Duodenal mucosa (tissue), 2 donors: ENCODE measurements at regions not wholly inside any gene's neighbourhood (a gene's known extent, or its start where the extent isn't known, plus 50 kb on each side); places are given as distances from the start of the nearest gene placed in this dataset.

Experiments
- H3K27ac ChIP-seq: one replicate; pipeline ENCODE4 v1.7.0; 2013; ENCODE audit warnings: low read depth, low read length
- H3K27me3 ChIP-seq, 2 donors: one replicate each; pipeline ENCODE4 v1.7.0; 2013; ENCODE audit warnings: low read length in 2 of 2, control low read depth in 1 of 2; ENCODE audit not compliant: insufficient read depth in 2 of 2, control insufficient read depth in 1 of 2
- H3K36me3 ChIP-seq, 2 donors: one replicate each; pipeline ENCODE4 v1.7.0; 2013; ENCODE audit warnings: low read length in 2 of 2, control low read depth in 1 of 2; ENCODE audit not compliant: insufficient read depth in 2 of 2, control insufficient read depth in 1 of 2
- H3K4me1 ChIP-seq, 2 donors: one replicate each; pipeline ENCODE4 v1.7.0; 2013; ENCODE audit warnings: low read length in 2 of 2, control low read depth in 1 of 2; ENCODE audit not compliant: insufficient read depth in 2 of 2, control insufficient read depth in 1 of 2
- H3K4me3 ChIP-seq, 2 donors: one replicate each; pipeline ENCODE4 v1.7.0; 2013; ENCODE audit warnings: low read length in 2 of 2, low read depth in 1 of 2
- H3K9ac ChIP-seq, 2 donors: one replicate each; pipeline ENCODE4 v1.7.0; 2013; ENCODE audit warnings: low read length in 2 of 2, low read depth in 1 of 2
- H3K9me3 ChIP-seq, 2 donors: one replicate each; pipeline ENCODE4 v1.7.0; 2013; ENCODE audit warnings: low read length in 2 of 2, control low read depth in 1 of 2; ENCODE audit not compliant: control insufficient read depth in 1 of 2

DNA sequence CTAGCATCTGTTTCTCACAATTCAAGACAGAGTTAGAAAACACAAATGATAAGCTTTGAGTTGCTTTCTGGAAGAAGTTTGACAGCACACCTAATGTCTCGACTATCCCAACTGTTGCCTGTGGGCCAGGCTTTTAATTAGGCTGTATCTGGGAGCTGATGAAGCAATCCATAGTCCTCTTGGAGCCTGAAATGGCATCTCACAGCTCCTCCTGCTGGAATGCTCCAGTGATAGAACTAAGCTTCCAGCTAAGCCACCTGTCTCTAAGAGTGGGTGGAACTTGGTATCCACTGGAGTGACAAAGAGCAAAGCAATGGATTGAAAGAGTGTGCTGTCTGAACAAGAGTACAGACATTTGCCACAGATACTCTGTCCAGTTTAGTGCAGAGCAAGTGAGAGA, 605.3 kb upstream of the NR5A2 start:
- H3K36me3 ChIP-seq, result no peaks in the 10 kb centered on the region
- H3K9ac ChIP-seq, result no peak overlapping the region
- peaks cover under 1 to 4% of the 10 kb centered on the region in 2 donors for H3K9me3 ChIP-seq
- H3K27ac ChIP-seq, result no peak overlapping the region
- H3K4me1 ChIP-seq, result no peaks in the 10 kb centered on the region
- H3K4me3 ChIP-seq, result no peak overlapping the region
- H3K27me3 ChIP-seq, result no peaks in the 10 kb centered on the region

DNA sequence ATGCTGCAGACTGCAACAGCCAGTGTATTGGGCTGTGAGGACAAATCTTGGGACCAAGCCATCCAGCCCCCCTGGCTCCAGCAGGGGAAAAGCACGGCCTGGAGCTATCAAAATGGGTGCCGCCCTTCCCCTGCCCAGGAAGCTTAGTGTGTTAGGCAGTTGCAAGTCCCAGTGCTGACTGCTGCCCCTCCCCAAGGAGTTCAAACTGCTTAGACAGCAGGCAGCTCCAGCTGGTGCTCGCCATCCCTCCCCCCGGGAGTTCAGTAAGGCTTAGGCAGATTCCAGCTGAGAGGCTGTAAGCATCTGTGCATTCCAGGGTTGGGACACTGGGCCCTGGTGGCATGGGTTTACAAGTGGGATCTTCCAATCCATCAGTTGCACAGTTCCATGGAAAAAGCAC, 579.6 kb upstream of the NR5A2 start:
- Histone ChIP-seq H3K36me3 (no peaks in the 10 kb centered on the region), H3K27ac (no peak overlapping the region), H3K4me1 (no peaks in the 10 kb centered on the region), H3K9me3 (no peaks in the 10 kb centered on the region), H3K27me3 (no peaks in the 10 kb centered on the region), H3K4me3 (no peak overlapping the region), H3K9ac (no peak overlapping the region)

DNA sequence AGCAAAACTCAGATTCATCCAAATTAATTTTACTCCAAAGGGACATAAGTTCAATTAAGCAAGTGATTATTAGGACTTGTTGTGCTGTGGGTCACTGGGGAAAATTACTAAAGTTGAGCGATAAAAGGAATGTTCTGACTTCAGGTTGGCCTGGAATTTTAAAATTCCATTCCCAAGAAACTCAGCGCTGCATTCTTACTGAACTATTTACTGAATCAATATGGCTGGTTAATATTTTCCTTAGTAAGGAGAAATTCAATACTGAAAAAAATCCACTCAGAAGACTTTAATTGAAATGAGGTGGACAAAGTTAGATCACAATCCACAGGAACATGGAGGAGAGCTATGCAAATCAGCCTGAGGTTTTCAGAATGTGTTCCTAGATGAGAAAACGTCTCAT, 578.9 kb upstream of the NR5A2 start:
- no peaks in the 10 kb centered on the region for H3K9me3 ChIP-seq
- no peaks in the 10 kb centered on the region for H3K4me1 ChIP-seq
- H3K27ac ChIP-seq, result no peak overlapping the region

DNA sequence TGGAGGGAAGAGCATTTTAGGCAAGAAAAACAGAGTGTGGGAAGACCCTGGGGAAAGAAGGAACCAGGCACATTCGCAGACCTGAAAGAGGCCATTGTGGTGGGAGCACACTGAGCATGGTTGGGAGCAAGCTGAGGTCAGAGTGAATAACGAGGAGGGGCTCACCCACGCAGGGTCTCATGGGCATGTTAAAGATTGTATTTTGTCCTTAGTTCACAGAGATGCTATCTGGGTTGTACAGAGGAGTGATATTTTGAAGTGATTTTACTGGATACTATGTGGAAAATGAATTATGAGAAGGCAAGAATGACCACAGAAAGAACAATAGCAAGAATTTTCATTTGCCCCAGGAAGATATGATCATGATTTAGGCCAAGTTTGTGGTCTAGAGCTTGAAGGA, 578.3 kb upstream of the NR5A2 start:
- Histone ChIP-seq H3K4me3 (no peak overlapping the region), H3K9ac (no peak overlapping the region), H3K9me3 (no peaks in the 10 kb centered on the region), H3K27ac (no peak overlapping the region), H3K4me1 (no peaks in the 10 kb centered on the region), H3K27me3 (no peaks in the 10 kb centered on the region), H3K36me3 (no peaks in the 10 kb centered on the region)

More for the DNA sequence above, 578.9 kb upstream of the NR5A2 start:
- Histone ChIP-seq H3K9ac (no peak overlapping the region), H3K4me3 (no peak overlapping the region), H3K36me3 (no peaks in the 10 kb centered on the region), H3K27me3 (no peaks in the 10 kb centered on the region)

DNA sequence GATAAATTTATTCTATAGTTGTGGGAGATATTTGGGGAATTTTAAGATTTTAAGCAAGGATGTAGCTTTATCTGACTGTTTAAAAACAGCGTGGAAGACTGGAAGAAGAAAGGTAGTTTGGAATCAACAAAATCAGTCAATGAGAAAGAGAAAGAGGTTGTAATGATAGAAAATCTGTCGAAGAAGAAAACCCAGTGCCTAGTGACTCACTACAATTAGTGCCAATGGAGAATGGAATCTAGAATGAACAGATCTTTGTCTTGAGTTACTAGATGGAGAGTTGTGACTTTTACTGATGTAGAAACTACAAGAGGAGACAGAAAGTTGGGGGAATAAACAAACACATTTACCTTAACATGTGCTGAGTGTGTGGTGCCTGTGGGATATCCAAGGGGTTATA, 577.8 kb upstream of the NR5A2 start:
- H3K27me3 ChIP-seq, result no peaks in the 10 kb centered on the region
- no peaks in the 10 kb centered on the region for H3K4me1 ChIP-seq
- H3K27ac ChIP-seq, result no peak overlapping the region
- no peaks in the 10 kb centered on the region for H3K36me3 ChIP-seq
- H3K9ac ChIP-seq, result no peak overlapping the region
- no peak overlapping the region for H3K4me3 ChIP-seq
- H3K9me3 ChIP-seq, result no peaks in the 10 kb centered on the region

DNA sequence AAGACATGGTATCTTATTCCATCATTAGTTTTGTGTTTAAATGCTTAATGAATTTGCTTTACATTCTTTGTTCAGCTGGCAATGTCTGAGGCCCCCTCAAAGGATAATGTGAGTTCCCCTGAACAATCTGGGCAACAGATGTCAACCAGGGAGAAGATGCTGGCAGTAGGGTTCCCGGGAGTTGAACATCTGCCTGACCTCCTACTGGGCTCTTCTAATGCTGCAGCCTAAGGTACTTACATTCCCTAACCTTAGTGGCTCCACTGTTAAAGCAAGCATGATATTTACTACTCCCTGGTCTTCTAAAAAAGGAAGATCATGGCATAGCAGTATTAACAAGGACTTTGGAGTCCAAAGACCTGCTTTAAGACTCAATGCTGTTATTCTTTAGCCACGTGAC, 574.9 kb upstream of the NR5A2 start:
- Histone ChIP-seq H3K27ac (no peak overlapping the region), H3K4me1 (no peaks in the 10 kb centered on the region), H3K9ac (no peak overlapping the region), H3K27me3 (no peaks in the 10 kb centered on the region), H3K9me3 (no peaks in the 10 kb centered on the region), H3K4me3 (no peak overlapping the region), H3K36me3 (no peaks in the 10 kb centered on the region)

DNA sequence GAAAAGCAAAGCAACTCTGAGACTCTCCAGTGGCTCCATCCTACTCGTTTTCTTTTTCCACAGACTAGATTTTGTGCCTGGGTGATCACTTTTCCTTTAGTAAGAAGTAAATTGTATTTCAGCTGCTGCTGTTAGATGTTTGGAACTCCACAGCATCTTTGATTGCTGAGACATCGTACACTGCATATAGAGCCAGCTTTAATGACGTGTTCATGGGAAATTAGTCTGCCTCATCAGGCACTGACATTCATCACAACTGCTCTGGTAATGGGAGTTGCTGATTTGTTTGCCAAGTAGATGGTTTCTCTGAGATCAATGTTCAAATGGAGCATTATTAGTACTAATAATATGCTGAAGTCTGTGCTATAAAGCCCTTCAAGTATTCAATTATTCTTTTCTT, 573.8 kb upstream of the NR5A2 start:
- Histone ChIP-seq H3K4me3 (no peak overlapping the region), H3K36me3 (no peaks in the 10 kb centered on the region), H3K4me1 (no peaks in the 10 kb centered on the region), H3K9me3 (no peaks in the 10 kb centered on the region), H3K9ac (no peak overlapping the region), H3K27me3 (no peaks in the 10 kb centered on the region), H3K27ac (no peak overlapping the region)

DNA sequence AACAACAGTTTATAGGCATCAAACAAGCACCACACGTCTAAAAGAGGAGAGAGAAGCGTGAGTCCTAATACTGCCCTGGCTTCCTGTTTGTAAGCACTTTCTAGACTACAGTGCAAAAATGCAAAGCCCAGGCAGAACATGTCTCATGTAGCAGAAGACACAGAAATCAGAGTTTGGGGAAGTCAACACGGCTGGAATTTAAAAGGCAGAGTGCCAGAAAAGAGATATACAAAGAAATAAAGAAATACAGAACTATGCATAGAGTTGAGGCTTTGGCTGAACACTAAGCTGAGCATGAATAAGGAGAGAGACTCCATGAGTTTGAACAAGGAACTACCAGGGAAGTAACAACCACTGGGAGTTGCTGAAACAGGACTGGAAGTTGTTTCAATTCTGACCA, 566.6 kb upstream of the NR5A2 start:
- Histone ChIP-seq H3K27ac (no peak overlapping the region), H3K4me1 (no peaks in the 10 kb centered on the region), H3K36me3 (no peaks in the 10 kb centered on the region), H3K27me3 (no peaks in the 10 kb centered on the region), H3K4me3 (no peak overlapping the region), H3K9me3 (no peaks in the 10 kb centered on the region), H3K9ac (no peak overlapping the region)

DNA sequence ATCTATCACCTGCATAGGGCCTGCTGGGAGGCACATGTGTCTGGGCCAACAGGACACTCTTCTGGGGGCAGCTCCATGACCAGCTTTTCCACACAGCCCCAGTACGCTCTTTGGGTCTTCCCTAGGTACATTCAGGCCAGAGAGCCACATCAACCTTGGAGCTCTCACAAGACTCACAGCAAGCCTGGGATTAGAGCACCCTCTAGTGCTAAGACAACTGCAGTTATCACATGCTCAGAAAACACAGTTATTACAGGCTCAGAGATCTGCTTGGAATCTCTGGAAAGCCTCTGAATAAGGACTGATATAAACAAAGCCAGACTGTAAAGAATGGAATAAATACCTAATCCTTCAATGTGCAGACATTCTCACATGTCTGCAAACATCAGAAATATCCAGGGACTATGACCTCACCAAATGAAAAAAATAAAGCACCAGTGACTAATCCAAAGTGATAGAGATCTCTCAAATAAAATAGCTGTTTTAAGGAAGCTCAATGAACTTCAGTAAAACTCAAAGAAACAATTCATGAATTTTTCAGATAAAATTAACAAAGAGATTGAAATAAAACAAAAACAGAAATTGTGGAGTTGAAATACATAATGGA, 563.9 kb upstream of the NR5A2 start:
- no peaks in the 10 kb centered on the region for H3K36me3 ChIP-seq
- H3K27ac ChIP-seq, result no peak overlapping the region
- no peak overlapping the region for H3K9ac ChIP-seq
- no peaks in the 10 kb centered on the region for H3K9me3 ChIP-seq
- no peaks in the 10 kb centered on the region for H3K4me1 ChIP-seq
- H3K27me3 ChIP-seq, result no peaks in the 10 kb centered on the region
- H3K4me3 ChIP-seq, result no peak overlapping the region

DNA sequence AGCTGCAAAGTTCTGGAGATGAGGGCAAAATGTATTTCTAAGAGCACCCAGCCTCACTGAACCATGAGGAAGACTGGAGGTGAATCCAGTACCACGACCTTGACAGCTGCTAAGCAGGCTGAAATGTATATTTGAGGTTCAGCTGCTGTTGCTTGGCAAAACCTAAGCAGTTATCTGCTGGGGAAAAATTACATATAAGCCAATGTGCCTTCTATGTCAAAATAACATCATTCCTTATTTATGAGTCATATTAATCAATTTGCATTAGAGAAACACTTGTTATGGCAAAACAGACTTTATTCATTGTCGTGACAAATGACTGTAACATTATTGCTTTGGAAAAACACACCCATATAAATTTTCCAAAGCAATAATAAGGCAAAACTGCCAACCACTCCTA, 560.5 kb upstream of the NR5A2 start:
- no peak overlapping the region for H3K27ac ChIP-seq
- no peaks in the 10 kb centered on the region for H3K9me3 ChIP-seq
- no peaks in the 10 kb centered on the region for H3K36me3 ChIP-seq
- H3K4me1 ChIP-seq, result no peaks in the 10 kb centered on the region
- no peak overlapping the region for H3K9ac ChIP-seq
- H3K27me3 ChIP-seq, result no peaks in the 10 kb centered on the region
- H3K4me3 ChIP-seq, result no peak overlapping the region

DNA sequence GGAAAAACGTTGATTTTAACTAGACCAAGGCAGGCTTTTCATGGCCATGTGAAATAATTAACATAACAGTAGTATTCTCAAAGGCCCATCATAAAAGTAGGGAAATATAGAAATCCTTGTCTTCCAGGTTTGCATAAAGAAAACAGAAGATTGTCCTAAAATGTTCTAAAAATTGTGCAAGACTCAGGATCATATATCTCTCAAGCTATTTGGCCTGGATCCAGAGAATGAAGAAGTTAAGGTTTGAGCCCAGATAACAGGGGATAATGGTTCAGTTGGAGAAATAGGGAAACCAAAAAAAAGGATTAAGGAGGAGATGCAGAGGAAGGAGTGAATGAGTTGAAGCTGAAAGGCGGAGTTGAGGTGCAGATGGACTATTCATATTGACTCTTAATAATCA, 555.5 kb upstream of the NR5A2 start:
- H3K9me3 ChIP-seq, result no peaks in the 10 kb centered on the region
- no peaks in the 10 kb centered on the region for H3K4me1 ChIP-seq
- H3K27ac ChIP-seq, result no peak overlapping the region
- H3K4me3 ChIP-seq, result no peak overlapping the region
- H3K36me3 ChIP-seq, result no peaks in the 10 kb centered on the region
- H3K9ac ChIP-seq, result no peak overlapping the region
- H3K27me3 ChIP-seq, result no peaks in the 10 kb centered on the region
